CD4-positive, alpha-beta T cell (primary cell): ENCODE measurements at regions not wholly inside any gene's neighbourhood (a gene's known extent, or its start where the extent isn't known, plus 50 kb on each side); places are given as distances from the start of the nearest gene placed in this dataset.

Experiments used
- ATAC-seq: fragments of 200-7000 bp; cut with Tn5 transposase; one replicate; pipeline ENCODE4 v1.10.0; 2022; ENCODE audit warnings: mild to moderate bottlenecking; ENCODE audit not compliant: poor library complexity
- CTCF ChIA-PET: fragments of 350-600 bp; sonication (Branson Sonifier 250); formaldehyde crosslinking; loops from one replicate; lab custom pipeline; 2021; ENCODE audit warnings: antibody characterized with exemption, inconsistent platforms; lab: Charles Lee
- POLR2A ChIA-PET: fragments of 350-600 bp; sonication (Branson Sonifier 250); formaldehyde crosslinking; loops from one replicate; lab custom pipeline; 2021; ENCODE audit warnings: antibody characterized with exemption, inconsistent platforms; lab: Charles Lee
- DNase-seq, 14 experiments: peaks; one replicate each; pipeline ENCODE4 v3.0.0-alpha.2; 2013 to 2020; ENCODE audit warnings: mixed read lengths in 2 of 14
- H3K27ac ChIP-seq, 2 donors: one replicate each; pipeline versions ENCODE4 v1.5.1 to v1.7.0; 2013; ENCODE audit warnings: low read length in 2 of 2, low read depth in 1 of 2, mild to moderate bottlenecking in 1 of 2
- H3K27me3 ChIP-seq, 2 experiments: 1 replicate in 1 of 2; 2 replicates in 1 of 2; pipeline versions ENCODE4 v1.6.1 to v1.7.0; 2013; ENCODE audit warnings: low read length in 2 of 2, control low read depth in 1 of 2, mild to moderate bottlenecking in 1 of 2, moderate library complexity in 1 of 2; ENCODE audit not compliant: insufficient read depth in 2 of 2, control insufficient read depth in 1 of 2
- H3K36me3 ChIP-seq: one replicate; pipeline ENCODE4 v1.6.1; 2013; ENCODE audit warnings: low read length, control low read depth; ENCODE audit not compliant: insufficient read depth
- H3K4me1 ChIP-seq: one replicate; pipeline ENCODE4 v1.6.1; 2013; ENCODE audit warnings: low read length, control low read depth; ENCODE audit not compliant: insufficient read depth
- H3K4me3 ChIP-seq: one replicate; pipeline ENCODE4 v1.5.1; 2013; ENCODE audit warnings: mild to moderate bottlenecking, low read length, moderate library complexity
- H3K9me3 ChIP-seq, 2 experiments: 1 replicate in 1 of 2; 2 replicates in 1 of 2; pipeline versions ENCODE4 v1.6.1 to v1.7.0; 2013; ENCODE audit warnings: low read length in 2 of 2, mild to moderate bottlenecking in 2 of 2, control low read depth in 1 of 2, moderate library complexity in 1 of 2; ENCODE audit not compliant: control insufficient read depth in 1 of 2, insufficient read depth in 1 of 2
- H3K27ac Mint-ChIP-seq: one replicate; pipeline ENCODE4 v1.8.0; 2020; ENCODE audit warnings: mixed read lengths
- H3K27me3 Mint-ChIP-seq: one replicate; pipeline ENCODE4 v1.8.0; 2021; ENCODE audit warnings: mixed read lengths
- H3K36me3 Mint-ChIP-seq: one replicate; pipeline ENCODE4 v1.8.0; 2021; ENCODE audit warnings: low read depth, mixed read lengths
- H3K4me1 Mint-ChIP-seq: one replicate; pipeline ENCODE4 v1.8.0; 2021; ENCODE audit warnings: low read depth, mixed read lengths
- H3K4me3 Mint-ChIP-seq: one replicate; pipeline ENCODE4 v1.8.0; 2020; ENCODE audit warnings: mild to moderate bottlenecking, mixed read lengths
- H3K9me3 Mint-ChIP-seq: one replicate; pipeline ENCODE4 v1.8.0; 2020; ENCODE audit warnings: mixed read lengths
- CTCF ChIP-seq: fragments of 200-600 bp; IDR thresholded peaks from one replicate; pipeline ENCODE4 v1.8.0; 2022; ENCODE audit warnings: antibody characterized with exemption, mild to moderate bottlenecking
- intact Hi-C, 2 experiments: fragments of 100-400 bp; cut with DNase I in 1 of 2; cut with micrococcal nuclease in 1 of 2; formaldehyde crosslinking; loops; one replicate each; pipeline versions ENCODE4 v1.15.1 to v1.9.0; 2023 to 2025; cut with DNase I, micrococcal nuclease

- H3K4me1 Mint-ChIP-seq: no peaks in the 10 kb centered on the region
- ATAC-seq (no peak), DNase-seq (no peak)
- ChIA-PET CTCF (no interaction called here), POLR2A (no interaction called here)
- H3K36me3 Mint-ChIP-seq: no peaks in the 10 kb centered on the region
- H3K27ac Mint-ChIP-seq: no peak overlapping the region
- no peak overlapping the region for H3K4me3 Mint-ChIP-seq
- no peak for TF ChIP-seq CTCF
- peaks cover 0 to 2% of the 10 kb centered on the region in 2 experiments for H3K27me3 ChIP-seq
- H3K9me3 Mint-ChIP-seq: peaks cover 7% of the 10 kb centered on the region
- no peak overlapping the region for H3K4me3 ChIP-seq
- H3K36me3 ChIP-seq: no peaks in the 10 kb centered on the region
- H3K27me3 Mint-ChIP-seq: no peaks in the 10 kb centered on the region
- H3K4me1 ChIP-seq: no peaks in the 10 kb centered on the region
- intact Hi-C loops: no loop called here
- H3K9me3 ChIP-seq: no peaks in the 10 kb centered on the region
- H3K27ac ChIP-seq: no peak overlapping the region
These were observed 205.5 kb upstream of the POU2AF2 start for GRCh38 chr11:111039982-111040381.

- H3K27me3 ChIP-seq: peaks cover 0 to 2% of the 10 kb centered on the region in 2 experiments
- ATAC-seq (no peak), DNase-seq (no peak)
- Mint-ChIP-seq H3K27me3 (no peaks in the 10 kb centered on the region), H3K4me1 (no peaks in the 10 kb centered on the region), H3K9me3 (peaks cover 7% of the 10 kb centered on the region), H3K27ac (no peak overlapping the region), H3K36me3 (no peaks in the 10 kb centered on the region), H3K4me3 (no peak overlapping the region)
- no peaks in the 10 kb centered on the region for H3K4me1 ChIP-seq
- H3K9me3 ChIP-seq: no peaks in the 10 kb centered on the region
- POLR2A ChIA-PET: no interaction called here
- intact Hi-C loops: no loop called here
- no peak overlapping the region for H3K27ac ChIP-seq
- CTCF ChIA-PET: no interaction called here
- no peak overlapping the region for H3K4me3 ChIP-seq
- TF ChIP-seq CTCF: no peak
- no peaks in the 10 kb centered on the region for H3K36me3 ChIP-seq
These were observed 209.8 kb upstream of the POU2AF2 start for GRCh38 chr11:111035746-111036145.

- DNase-seq (no peak), ATAC-seq (no peak)
- H3K36me3 Mint-ChIP-seq: no peaks in the 10 kb centered on the region
- no peak overlapping the region for H3K4me3 ChIP-seq
- H3K27ac ChIP-seq: no peak overlapping the region
- CTCF ChIA-PET: no interaction called here
- no peak overlapping the region for H3K4me3 Mint-ChIP-seq
- no peak overlapping the region for H3K27ac Mint-ChIP-seq
- no peaks in the 10 kb centered on the region for H3K36me3 ChIP-seq
- H3K9me3 Mint-ChIP-seq: peaks cover 5% of the 10 kb centered on the region
- peaks cover 0 to 5% of the 10 kb centered on the region in 2 experiments for H3K27me3 ChIP-seq
- H3K27me3 Mint-ChIP-seq: peaks cover 12% of the 10 kb centered on the region
- no peaks in the 10 kb centered on the region for H3K4me1 ChIP-seq
- POLR2A ChIA-PET: no interaction called here
- intact Hi-C loops: no loop called here
- no peak for TF ChIP-seq CTCF
- H3K4me1 Mint-ChIP-seq: no peaks in the 10 kb centered on the region
- peaks cover 8% of the 10 kb centered on the region in 2 experiments for H3K9me3 ChIP-seq
These were observed 219.3 kb upstream of the POU2AF2 start for GRCh38 chr11:111026241-111026640.
